GM13977 (cell line): ENCODE measurements at regions not wholly inside any gene's neighbourhood (a gene's known extent, or its start where the extent isn't known, plus 50 kb on each side); places are given as distances from the start of the nearest gene placed in this dataset.

ENCODE experiments used
- DNase-seq: peaks from one replicate; pipeline ENCODE4 v3.0.0; 2012; ENCODE audit warnings: low spot score
- CTCF ChIP-seq: IDR thresholded peaks from 2 replicates; pipeline ENCODE4 v1.5.1; 2012; ENCODE audit warnings: mild to moderate bottlenecking, control low read depth; ENCODE audit not compliant: insufficient read depth; ENCODE audit errors: extremely low read depth, missing control alignments
- in situ Hi-C: fragments of 300-500 bp; cut with MboI; formaldehyde crosslinking; loops from one replicate; pipeline ENCODE4 v1.12.0; 2022; ENCODE audit warnings: low sequenced_read_pairs, low pct_unique_long_range_greater_than_20kb, mixed read lengths, inconsistent platforms; ENCODE audit not compliant: unreplicated experiment

GRCh38 chr1:241413386-241413785, 56.4 kb upstream of the RGS7 start:
- in situ Hi-C loops, result no loop called here
- no peak for DNase-seq
- no peak for TF ChIP-seq CTCF

DNA sequence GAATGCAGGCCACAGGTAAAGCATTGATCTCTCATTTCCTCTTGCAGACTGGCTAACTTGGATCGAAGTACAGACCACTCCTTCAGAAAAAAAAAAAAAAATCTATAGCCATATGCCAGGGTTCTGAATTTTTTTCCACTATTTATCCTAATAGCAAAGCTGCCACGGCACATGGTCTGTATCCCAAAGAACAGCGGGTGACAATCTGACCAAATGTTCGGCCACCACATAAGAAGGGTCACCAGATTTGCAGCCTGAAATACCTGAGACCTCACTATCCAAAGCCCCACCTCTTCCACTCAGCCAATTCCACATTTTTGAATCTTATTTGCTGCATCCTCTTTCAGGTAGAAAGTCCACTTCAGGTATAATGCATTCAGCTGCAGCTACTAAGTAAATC, 55.6 kb upstream of the RGS7 start:
- no peak for DNase-seq
- in situ Hi-C loops, result no loop called here
- TF ChIP-seq CTCF, result no peak

GRCh38 chr1:241411776-241412338, 54.9 kb upstream of the RGS7 start:
- DNase-seq, result no peak
- in situ Hi-C loops, result no loop called here
- no peak for TF ChIP-seq CTCF

DNA sequence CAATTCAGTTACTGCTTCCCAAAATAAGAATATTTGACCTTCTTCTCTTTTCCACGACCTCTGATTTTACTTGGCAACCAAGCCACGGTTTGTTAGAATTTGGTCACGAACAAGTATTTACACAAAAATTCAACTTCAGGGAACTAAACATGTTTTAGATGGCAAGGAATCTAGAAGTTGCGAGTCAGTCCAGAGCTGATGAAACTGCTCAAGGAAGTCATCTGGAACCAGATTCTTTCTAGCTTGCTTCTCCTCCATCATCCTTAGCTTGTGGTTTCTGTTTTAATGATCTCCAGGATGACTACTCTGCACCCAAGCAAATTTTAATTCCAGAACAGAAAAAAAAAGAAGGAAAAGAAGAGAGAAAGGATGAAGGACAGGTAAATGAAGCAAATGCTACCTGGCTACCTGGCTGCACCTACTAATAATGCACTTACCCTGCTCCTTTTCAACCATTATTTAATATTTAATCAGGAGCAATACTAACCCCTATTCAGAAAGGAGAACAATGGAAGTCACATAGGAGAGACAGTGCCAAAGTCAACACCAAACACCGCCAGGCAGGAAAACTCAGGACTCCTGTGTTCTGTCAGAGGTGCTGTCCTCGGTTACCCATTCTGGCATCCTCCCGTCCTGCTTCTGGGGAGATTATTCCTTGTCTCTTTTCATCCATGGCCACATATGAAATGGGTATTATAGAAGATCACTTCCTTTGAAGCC, 54.2 kb upstream of the RGS7 start:
- in situ Hi-C loops, result no loop called here
- no peak for DNase-seq

GRCh38 chr1:241408170-241408569, 51.2 kb upstream of the RGS7 start:
- TF ChIP-seq CTCF, result no peak
- no peak for DNase-seq
- in situ Hi-C loops, result no loop called here

More for the DNA sequence above, 54.2 kb upstream of the RGS7 start:
- no peak for TF ChIP-seq CTCF
